NCI-H1048 (cell line): ENCODE measurements at regions not wholly inside any gene's neighbourhood (a gene's known extent, or its start where the extent isn't known, plus 50 kb on each side); places are given as distances from the start of the nearest gene placed in this dataset.

Source experiments
- DNase-seq: peaks from one replicate; lab custom pipeline; 2025; lab: John Stamatoyannopoulos, UW

DNA sequence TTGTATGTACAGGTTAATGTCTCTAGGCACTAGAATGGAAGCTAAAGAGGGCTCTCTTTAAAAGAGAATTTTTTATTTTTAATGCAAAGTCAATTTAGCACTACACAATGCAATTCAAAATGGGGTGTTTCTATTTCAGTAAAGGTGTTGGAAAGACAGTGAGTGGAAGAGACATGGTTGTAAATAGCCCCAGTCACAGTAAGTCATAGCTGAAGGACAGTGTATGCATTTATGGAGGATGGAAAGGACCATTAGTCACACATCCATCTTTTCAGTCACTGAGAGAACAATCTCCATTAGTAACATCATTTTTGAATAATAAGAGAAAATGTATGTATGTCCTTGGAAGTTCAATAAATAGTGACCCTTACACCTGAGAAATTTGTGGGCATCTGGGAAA lies 148.0 kb downstream of the PDHA2 start:
- DNase-seq, result no peak

DNA sequence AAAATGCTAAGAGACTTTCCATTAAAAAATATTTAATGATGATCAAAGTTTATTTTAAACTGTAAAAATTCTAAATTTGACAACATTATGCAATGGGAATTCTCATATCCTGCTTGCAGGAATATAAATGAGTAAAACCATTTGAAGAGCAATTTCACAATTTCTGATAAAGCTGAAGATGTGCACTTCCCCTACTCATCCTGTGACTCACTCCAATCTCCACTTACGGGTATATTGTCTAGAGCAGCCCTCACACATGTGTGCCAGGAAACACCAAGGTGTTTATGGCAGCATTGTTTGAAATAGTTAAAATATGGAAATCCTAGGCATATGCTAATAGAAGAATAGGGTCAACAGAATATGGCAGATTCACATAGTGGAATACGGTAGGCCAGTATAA lies 158.4 kb downstream of the PDHA2 start:
- DNase-seq, result no peak

DNA sequence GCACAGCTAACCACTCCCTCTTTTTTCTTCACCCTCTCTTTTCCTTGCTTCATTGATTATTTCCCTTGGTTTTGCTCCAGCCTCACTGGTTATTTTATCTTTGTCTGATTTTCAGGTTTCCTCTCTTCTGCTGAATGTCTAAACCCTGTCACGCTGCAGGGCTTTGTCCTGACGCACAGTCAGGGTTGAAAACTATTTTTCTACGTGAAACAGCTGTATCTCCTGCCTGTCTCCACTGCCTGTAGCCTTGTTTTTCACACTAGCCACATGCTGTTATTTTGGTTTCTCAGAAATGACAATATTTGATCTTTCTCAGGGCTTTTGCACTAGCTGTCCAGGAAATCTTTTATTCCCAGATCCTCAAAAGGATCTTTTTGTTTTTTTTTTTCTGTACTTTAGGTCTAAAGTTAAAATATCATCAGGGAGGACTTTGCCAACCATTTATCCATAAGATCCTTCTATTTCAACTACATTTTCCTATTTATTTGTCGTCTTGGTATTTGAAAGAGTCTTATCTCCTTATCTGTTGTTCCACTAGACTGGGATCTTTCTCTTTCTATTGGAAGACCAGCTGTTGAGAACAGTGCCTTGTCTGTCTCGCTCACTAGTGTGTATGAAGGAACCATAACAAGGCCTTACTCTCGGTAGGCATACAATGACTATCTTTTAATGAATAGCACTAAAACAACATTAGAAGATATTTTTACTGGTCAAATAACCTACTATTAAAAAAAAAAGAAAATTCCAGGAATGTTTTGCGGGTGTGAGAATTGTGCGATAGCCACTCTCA lies 164.3 kb downstream of the PDHA2 start:
- no peak for DNase-seq

DNA sequence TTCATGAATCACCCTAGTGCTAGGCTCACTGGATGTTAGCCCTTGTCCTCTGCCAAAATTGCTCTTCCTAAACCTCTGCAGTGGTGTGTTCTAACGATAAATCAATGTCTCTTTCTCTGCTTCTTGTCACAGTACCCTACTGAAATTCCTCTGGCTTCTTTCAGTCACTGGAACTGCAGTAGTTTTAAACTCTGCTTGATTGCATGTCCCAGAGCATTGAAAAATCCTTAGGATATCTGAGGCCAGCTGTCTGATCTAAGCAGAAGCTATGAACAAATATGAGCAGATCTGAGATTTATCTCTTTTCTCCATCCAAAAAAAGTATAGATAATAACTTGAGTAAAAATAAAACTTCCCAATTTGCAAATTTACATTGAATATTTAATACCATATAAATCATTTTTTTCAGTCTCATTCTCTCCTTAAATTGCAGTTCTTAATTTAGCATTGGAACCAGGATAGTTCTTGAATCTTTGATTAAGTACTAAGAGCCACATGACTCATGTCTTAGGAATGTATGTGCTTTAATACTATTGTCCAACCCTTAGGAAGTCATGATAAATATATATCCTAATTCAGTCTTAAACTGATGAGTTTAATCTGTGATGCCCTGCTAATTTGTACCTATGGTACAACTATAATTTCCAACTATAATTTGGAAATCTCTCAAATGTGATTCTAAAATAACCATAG lies 169.7 kb downstream of the PDHA2 start:
- no peak for DNase-seq

DNA sequence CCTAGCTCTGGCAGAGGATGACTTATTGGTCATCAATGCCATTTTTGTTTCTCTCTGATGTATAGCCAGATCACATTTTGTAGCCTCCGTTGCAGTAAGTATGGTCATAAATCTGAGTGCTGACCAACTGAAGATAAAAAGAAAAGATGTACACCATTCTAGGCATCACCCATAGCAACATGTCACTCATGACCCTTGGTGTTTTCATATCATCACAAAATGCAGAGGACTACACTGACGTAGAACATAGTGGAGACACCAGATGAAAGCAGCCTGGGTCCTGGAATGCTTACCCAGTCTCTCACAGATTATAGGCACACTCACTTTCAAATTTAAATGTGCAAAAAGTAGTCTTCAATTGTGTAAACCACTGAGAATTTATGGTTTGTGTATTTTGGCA lies 172.8 kb downstream of the PDHA2 start:
- DNase-seq, result no peak

DNA sequence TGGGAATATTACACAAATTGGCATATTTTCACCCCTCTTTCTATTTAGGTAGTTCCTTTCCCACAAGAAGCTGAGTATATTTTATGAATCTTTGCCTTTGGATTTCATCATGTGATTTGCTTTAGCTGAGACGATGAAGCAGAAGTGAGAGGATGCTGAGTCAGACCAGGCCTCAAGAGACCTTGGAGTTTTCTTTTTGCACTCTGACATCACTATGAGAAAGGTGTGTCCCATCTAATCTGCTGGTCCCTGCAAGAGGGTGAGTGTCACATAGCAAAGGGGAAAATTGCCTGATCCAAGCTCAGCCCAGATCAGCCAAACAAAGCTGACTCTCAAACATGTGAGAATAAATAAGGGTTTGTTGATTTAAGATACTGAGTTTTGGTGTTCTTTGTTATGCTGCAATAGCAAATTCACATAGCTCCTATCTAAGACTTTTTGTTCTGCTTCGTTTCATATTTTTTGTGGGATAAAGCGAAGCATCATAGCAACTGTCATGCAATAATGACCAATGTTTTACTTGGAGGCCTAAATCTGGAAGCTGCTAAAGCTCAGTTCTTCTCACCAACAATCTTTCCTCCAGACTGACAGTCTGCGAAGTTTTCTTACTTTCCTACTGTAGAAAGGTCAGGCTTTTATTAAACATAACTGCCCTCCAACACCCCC lies 176.9 kb downstream of the PDHA2 start:
- no peak for DNase-seq

DNA sequence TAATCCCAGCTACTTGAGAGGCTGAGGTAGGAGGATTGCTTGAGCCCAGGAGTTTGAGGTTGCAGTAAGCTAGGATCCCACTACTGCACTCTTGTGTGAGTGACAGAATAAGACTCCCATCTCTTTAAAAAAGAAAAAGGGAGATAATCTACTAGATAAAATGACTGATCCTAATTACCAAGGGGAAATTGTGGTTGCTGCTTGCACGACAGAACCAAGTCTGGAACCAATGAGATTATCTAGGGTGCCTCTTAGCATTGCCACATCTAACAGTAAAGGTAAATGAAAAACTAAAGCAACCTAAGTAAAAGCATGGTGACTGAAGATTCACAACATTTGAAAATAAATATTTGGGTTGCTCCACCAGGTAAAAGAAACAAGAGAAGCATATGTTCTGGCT lies 185.1 kb downstream of the PDHA2 start:
- no peak for DNase-seq

DNA sequence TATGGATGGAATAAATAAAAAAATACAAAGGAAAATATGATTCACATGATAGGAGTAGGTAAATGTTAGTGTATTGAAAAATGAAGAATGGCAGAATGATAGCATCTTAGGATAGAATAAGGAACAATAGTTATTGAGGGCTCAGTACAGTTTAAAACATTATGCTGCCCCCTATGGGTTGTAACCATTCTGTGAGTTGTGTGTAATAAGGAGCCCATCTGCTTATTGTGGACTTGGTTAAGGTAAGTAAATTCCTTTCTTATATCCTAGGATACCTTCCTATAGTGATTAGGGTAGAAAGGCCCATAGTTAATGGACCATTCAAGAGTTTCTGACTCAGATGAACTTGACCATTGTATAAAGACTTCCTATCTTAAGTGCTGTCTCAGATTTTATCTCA lies 195.8 kb downstream of the PDHA2 start:
- no peak for DNase-seq

DNA sequence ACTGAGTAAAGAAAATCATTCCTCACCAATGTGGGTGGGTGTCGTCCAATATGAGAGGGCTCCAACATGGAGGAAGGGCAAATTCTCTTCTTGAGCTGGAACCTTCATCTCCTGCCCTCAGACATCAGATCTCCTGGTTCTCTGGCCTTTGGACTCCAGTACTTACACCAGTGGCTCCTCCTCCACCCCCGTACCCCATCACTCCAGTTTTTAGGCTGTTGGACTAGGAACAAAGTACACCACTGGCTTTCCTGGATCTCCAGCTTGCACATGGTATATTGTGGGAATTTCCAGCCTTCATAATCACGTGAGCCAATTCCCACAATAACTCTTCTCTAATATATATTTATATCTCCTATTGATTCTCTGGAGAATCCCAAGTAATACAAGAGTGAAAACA lies 196.9 kb downstream of the PDHA2 start:
- DNase-seq, result no peak

DNA sequence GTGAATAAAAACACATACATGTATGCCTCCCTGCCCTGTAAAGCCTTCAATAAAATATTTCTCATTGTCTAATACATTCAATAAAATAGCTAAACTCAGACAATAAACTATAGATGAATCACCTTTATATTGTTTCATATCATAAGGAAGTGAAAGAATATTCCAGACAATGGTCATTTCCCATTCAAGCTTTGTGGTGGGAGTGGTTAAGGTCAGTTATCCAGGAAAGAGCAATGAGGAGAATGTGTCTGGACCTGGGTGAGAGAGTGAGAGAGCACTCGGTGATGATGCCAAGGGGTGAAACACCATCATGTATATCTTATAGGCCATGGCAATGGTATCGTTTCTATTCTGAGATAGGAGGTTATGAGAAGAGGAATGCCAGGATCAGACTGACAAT lies 197.8 kb downstream of the PDHA2 start:
- DNase-seq, result no peak

DNA sequence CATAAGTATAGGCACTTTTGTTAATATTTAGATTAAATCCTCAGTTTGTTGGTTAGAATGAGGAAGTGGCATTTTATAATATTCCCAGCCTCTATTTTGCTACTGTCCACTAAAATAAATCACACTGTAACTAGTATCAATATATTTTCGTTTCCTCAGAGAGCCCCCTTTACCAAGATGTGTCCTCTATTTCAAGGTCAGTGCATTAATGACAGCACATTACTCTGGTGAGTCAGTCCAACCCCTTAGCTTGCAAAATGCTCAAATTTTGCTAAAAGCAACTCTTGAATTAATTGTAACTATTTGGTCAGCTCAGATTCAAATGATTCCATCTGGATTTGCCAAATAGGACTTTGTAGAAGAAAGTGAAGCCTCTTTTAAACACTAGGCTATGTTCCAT lies 199.3 kb downstream of the PDHA2 start:
- DNase-seq, result no peak

DNA sequence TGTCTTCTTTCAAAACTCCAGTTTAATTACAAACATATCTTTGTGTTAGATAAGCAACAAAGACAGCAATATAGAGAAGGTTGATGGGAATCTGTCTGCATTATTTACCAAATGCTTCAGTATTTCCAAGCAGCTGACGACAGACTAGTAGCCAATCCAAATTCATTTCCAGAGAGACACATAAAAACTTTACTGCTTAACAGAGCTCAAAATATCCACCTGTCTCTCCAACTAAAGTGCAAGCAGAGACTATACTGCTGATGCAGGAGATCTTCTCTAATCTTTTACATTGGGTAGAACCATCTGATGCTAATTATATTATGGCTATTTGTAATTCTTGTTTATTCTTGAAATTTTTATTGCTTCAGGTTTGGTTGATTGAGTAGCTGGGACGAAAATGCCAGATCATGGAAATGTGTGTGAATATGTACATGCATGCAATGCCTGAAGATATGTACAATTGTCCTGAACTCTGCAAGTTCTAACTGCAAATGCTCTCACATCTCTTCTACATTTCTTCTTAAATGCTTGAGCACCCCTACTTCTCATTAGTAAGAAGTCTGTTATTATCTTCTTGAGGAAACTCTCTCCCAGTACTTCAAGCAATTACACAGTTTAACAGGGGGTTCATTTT lies 200.0 kb downstream of the PDHA2 start:
- DNase-seq, result no peak

DNA sequence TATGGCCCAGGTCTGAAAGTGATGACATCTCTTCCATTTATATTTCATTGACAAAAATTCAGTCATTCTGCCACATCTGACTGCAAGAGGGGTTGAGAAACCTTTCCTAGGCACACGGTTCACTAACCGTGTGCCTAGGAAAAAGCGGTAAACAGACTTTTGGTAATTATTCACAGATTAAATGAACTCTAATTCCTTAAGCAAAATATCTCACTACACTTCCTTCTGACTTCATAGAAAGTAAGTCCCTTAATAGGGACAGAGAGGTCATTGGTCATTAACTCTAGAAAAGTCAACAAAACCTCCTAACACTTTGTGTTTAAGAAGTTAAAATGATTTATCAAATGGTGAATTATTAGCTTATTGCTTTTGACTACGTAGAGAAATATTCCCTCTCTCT lies 205.1 kb downstream of the PDHA2 start:
- no peak for DNase-seq

DNA sequence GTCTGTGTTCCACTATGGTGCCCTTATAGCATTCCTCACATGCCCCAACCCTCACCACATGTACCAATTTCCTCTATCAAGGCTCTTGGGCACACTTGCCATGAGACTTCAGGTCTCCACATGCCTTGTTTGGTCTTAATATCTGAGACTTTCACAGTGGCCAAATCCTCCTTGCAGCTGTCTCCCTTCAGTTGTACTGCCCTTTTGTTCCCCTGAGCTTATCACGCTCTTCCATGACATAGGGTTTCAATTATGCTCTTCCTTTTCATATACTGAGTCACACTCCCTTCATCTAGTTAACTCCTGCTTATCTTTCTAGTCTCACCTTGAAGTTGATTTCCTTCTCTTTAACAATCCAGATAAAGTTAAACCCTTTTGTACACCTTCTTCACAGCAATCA lies 212.9 kb downstream of the PDHA2 start:
- DNase-seq, result no peak

DNA sequence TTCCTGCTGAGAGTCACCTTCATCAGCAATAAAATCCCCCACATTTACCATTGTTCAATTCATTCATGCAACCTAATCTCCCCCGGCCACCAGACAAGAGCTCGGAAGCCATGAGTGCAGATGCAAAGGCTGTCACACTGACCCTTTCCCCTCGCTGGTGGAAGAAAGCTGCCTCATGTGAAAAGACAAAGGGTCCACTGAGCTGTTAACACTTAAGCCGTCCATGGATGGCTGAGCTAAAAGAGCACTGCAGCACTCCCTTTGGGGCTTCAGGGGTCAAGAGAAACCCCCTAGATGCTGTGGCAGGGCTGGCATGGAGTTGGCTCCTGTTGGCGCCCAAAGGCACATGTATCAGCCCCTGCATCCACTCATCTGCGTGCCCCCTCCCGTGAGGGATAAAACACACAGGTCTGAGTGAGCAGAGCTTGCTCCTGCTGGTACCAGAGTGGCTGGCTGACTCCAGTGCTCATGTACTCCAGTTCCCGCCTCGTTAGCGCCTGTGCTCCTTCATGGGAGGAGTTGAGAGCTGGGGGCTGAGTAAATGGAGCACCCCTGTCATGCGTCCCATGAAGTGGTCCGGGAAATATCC lies 216.5 kb downstream of the PDHA2 start:
- no peak for DNase-seq

DNA sequence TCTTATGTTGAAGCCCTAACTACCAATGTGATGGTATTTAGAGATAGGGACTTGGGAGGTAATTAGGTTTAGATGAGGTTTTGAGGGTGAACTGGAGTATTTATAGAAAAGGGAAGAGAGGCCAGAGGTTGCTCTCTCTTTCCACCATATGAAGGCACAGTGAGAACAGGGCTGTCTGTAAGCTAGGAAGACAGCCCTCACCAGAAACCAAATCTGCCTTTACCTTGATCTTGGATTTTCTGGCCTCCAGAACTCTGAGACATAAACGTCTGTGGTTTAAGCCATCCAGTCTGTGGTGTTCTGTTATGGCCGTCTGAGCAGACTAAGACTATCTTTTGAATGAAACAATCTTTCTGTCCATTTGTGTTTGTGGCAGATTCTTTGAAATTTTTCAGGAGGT lies 223.7 kb downstream of the PDHA2 start:
- DNase-seq, result no peak

DNA sequence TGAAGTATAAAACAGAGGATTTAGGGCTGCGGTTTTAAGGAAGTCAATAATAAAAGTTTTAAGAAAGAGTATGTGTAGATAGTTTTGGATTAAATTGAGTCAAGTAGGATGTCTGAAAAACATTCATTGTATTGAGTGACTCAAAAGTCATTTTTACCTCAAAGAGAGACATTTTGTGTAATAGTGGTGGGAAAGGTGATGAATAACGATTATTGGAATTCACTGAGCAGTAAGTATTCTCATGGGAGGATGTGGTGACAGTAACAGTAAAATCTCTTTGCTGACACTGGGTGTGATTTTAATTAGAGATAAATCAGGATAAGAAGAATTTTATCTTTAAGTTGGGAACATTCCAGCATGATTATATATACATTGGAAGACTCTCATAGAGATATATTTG lies 233.6 kb downstream of the PDHA2 start:
- no peak for DNase-seq

DNA sequence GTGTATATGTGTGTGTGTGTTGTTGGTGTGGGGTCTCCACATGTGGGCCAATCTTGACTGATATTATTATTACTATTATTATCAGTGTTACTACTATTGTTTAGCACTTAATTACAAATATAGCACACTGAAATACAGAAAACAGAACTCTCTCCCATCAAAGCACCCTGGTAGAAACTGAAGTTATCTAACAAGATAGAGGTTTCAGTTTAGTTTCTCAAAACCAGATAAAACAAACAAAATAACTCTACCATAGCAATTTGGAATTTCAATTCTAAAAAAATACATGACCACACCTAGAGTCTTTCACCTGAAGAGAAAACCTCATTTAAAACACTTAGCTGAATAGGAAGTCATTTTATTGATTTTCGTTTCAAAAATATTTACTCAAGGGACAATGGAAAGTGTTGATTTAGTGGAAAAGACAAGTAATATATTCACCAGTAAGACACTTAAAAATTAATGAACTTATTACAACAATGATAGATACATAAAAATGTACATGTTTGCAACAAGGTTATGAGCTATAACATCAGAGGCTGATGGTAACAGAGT lies 252.3 kb downstream of the PDHA2 start:
- no peak for DNase-seq

DNA sequence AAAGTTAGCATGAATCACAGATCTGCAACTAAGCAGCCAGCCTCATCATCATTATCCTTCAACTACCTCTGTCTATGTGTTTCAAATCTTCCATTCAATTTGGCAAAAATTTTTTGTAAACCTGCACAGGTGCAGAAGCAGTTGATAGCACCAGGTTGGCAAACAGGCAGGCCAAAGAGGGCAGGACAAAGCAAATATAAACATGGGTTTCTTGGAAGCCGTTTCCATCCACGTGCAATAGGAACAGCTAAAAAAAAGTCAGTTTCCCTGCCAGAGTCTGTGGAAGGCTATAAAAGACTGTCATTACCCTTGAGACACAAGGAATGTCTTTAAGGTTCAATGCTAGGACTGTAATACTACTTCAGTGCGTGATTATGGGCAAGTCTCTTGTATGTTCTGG lies 253.2 kb downstream of the PDHA2 start:
- DNase-seq, result no peak

DNA sequence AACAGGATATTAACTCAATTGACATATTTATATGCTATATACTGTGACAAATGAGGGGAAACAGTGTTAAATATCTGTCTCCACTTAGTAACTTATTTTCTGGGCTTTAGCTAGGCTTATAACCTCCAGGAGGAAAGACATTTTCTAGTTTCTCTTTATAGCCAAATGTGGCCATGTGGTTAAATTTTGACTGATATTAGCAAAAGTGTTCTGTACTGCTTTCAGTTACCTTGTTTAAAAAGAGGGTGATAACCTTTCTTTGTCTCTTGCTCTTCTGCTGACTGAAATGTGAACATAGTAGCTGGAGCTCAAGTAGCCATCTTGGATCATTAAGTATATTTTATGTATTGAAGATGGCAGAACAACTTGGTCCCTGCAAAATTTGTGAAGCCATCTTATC lies 253.7 kb downstream of the PDHA2 start:
- no peak for DNase-seq

DNA sequence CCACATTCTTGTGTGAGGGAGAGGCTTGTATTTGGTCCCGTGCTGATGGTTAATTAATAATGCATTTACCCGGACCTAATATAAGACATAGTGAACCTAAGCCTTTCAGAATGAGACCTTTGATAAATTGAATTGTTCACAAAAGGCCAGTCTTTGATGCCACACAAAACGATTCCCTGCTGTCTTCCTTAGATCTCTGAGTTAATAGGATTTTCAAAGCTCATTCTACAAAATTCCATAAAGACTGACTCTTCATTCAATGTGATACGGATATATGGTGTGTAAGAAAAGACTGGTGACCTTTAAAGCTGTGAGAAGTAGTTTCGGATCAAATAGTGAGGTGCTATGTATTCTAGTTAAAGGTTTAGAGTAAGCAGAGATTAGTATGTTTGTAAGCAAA lies 254.3 kb downstream of the PDHA2 start:
- no peak for DNase-seq

DNA sequence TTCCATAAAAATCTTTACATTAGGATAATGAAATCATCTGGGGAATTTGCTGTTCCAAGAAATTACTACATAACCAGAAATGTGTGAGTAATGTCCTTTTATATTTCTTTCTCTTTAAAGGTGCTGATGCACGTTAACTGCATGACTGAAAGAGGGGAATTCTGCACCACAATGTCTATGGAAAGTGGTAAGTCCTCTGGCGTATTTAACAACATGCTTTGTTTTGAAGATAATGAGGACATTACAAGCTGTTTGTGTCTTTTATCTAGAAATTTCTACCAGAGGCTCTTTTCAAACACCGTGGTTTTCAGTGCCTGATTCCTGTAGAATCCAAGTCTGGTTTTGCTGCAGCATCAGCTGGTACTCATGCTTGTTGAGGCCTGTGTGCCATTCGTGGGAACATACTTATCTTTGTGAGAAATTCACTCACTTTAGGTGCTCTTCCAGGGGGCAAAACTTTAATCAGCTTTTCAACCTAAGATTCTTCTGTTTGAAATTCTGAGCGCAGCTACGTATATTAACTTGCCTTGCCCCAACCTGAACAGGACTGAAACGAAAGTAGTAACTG lies 257.2 kb downstream of the PDHA2 start:
- no peak for DNase-seq
